Smooth muscle cell (in vitro differentiated cells): ENCODE measurements at regions not wholly inside any gene's neighbourhood (a gene's known extent, or its start where the extent isn't known, plus 50 kb on each side); places are given as distances from the start of the nearest gene placed in this dataset.

ENCODE experiments used
- DNase-seq: peaks from one replicate; lab custom pipeline; 2025; ENCODE audit not compliant: unreplicated experiment; lab: John Stamatoyannopoulos, UW
- H2AFZ ChIP-seq: fragments of 200-600 bp; sonication (generic); 2 replicates; pipeline ENCODE4 v1.6.0; 2016; ENCODE audit warnings: antibody characterized with exemption, low read depth, mild to moderate bottlenecking
- H3F3A ChIP-seq: fragments of 200-600 bp; sonication (generic); 2 replicates; pipeline ENCODE4 v1.6.0; 2017; ENCODE audit warnings: antibody characterized with exemption, low read depth
- H3K27ac ChIP-seq: fragments of 200-600 bp; sonication (generic); 2 replicates; pipeline ENCODE4 v1.5.1; 2016; ENCODE audit warnings: low read depth, mild to moderate bottlenecking
- H3K27me3 ChIP-seq: fragments of 200-600 bp; sonication (generic); 2 replicates; pipeline ENCODE4 v1.6.1; 2016; ENCODE audit warnings: low read depth, mild to moderate bottlenecking
- H3K36me3 ChIP-seq: fragments of 200-600 bp; sonication (generic); 2 replicates; pipeline ENCODE4 v1.5.1; 2016; ENCODE audit warnings: low read depth
- H3K4me1 ChIP-seq: fragments of 200-600 bp; sonication (generic); 2 replicates; pipeline ENCODE4 v1.5.1; 2016; ENCODE audit warnings: low read depth
- H3K4me2 ChIP-seq: fragments of 200-600 bp; sonication (generic); 2 replicates; pipeline ENCODE4 v1.6.0; 2016; ENCODE audit warnings: mild to moderate bottlenecking
- H3K4me3 ChIP-seq: fragments of 200-600 bp; sonication (generic); 2 replicates; pipeline ENCODE4 v1.5.1; 2016; ENCODE audit warnings: mild to moderate bottlenecking
- H3K79me2 ChIP-seq: fragments of 200-600 bp; sonication (generic); 2 replicates; pipeline ENCODE4 v1.6.0; 2016; ENCODE audit warnings: low read depth, mild to moderate bottlenecking
- H3K9ac ChIP-seq: fragments of 200-600 bp; sonication (generic); 2 replicates; pipeline ENCODE4 v1.6.0; 2016; ENCODE audit warnings: low read depth
- H3K9me3 ChIP-seq: fragments of 200-600 bp; sonication (generic); replicated peaks from 2 replicates; pipeline ENCODE4 v1.5.1; 2016; ENCODE audit warnings: low read depth
- H4K20me1 ChIP-seq: fragments of 200-600 bp; sonication (generic); 2 replicates; pipeline ENCODE4 v1.6.0; 2016; ENCODE audit warnings: low read depth
- CTCF ChIP-seq: fragments of 200-600 bp; sonication (generic); IDR thresholded peaks from 2 replicates; pipeline ENCODE4 v1.5.1; 2017; ENCODE audit warnings: borderline replicate concordance, mild to moderate bottlenecking, antibody characterized with exemption; ENCODE audit not compliant: insufficient read depth, poor library complexity, severe bottlenecking
- whole genome bisulfite sequencing: methylation state at CpG from one replicate; pipeline ENCODE4 v1.1.7; 2016; ENCODE audit warnings: low lambda C conversion rate; 5-methylcytosine and 5-hydroxymethylcytosine counted together

DNA sequence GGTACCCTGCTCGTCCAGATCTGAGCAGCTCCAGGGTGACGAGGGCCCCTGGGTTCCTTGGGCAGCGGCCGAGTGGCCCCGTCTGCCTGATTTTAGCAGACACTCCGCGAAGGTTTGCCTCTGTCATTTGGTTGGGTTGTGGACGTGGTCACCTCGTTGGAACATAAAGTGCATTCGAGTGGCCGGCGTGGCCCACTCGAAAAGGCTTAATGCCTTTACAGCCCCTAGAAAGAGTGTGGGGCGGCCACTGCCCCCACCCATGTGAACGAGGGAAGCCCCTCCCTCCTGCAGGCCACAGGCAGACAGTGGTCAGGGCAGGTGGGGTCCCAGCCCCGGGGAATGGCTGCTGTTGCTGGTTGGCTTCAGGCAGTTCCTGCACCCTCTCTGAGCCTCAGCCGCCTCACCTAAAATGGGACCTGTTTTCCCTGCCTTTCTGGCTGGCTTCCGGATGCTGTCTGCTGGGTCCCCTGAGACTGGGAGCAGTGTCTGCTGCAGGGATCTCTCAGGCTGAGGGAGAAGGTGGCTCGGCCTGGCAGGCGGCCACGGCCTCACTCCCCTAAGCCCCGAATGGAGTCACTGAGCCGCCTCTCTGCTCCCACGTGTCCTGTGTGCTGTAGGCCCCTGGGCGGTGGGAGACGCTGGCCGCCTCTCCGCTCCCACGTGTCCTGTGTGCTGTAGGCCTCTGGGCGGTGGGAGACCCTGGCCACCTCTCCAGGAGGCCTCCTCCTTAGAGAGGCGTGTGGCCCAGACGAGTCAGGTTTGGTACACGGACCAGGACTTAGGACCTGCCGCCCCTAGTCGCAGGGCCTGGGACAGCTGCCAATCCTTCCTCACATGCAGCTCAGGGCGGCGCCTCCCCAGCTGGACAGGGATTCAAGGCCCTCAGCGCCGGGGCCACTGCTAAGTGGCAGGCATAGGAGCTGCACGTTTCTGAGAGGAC, 233.0 kb downstream of the ERMARD start:
- Histone ChIP-seq H3K9me3 (no peaks in the 10 kb centered on the region), H2AFZ (no peak overlapping the region), H3K36me3 (no peaks in the 10 kb centered on the region), H3K4me1 (no peaks in the 10 kb centered on the region), H3K79me2 (no peaks in the 10 kb centered on the region), H3K27me3 (peaks cover 7% of the 10 kb centered on the region), H3F3A (no peaks in the 10 kb centered on the region), H3K4me2 (no peak overlapping the region), H3K4me3 (no peak overlapping the region), H4K20me1 (no peaks in the 10 kb centered on the region), H3K27ac (no peak overlapping the region), H3K9ac (no peak overlapping the region)
- no peak for DNase-seq
- WGBS: 94% methylated on average over 40 of the region's 40 CpGs
- TF ChIP-seq CTCF: no peak

DNA sequence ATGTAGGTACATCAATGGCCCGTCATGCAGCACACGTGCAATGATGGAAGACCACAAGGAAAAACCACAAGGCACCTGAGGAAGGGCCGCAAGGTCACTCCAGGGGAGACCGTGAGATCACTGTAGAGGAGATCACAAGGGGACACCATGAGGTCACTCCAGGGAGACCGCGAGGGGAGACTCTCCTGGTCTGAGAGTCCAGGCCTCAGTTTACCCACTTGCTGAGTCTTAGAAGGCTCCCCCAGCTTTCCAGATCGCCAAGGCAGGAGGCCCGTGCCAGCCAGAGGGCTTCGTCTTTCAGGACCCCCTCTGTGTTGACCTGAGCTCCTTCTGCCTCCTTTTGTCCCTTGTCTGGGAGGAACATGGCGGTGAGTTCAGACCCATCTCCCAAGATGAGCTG, 232.2 kb downstream of the ERMARD start:
- 94% methylated on average over 10 of the region's 10 CpGs for WGBS
- no peaks in the 10 kb centered on the region for H3K9me3 ChIP-seq

GRCh38 chr6:169982461-169983386, 231.3 kb downstream of the ERMARD start:
- H4K20me1 ChIP-seq: no peaks in the 10 kb centered on the region

More for the DNA sequence above, 232.2 kb downstream of the ERMARD start:
- no peaks in the 10 kb centered on the region for H3F3A ChIP-seq
- no peak overlapping the region for H3K4me3 ChIP-seq
- no peaks in the 10 kb centered on the region for H3K79me2 ChIP-seq
- no peaks in the 10 kb centered on the region for H3K36me3 ChIP-seq
- no peak overlapping the region for H3K9ac ChIP-seq
- H3K27me3 ChIP-seq: peaks cover 7% of the 10 kb centered on the region
- no peak overlapping the region for H3K27ac ChIP-seq
- DNase-seq: no peak
- H3K4me1 ChIP-seq: no peaks in the 10 kb centered on the region
- no peaks in the 10 kb centered on the region for H4K20me1 ChIP-seq
- H2AFZ ChIP-seq: no peak overlapping the region
- H3K4me2 ChIP-seq: no peak overlapping the region
- TF ChIP-seq CTCF: no peak

More at GRCh38 chr6:169982461-169983386, 231.3 kb downstream of the ERMARD start:
- Histone ChIP-seq H3K27me3 (peaks cover 7% of the 10 kb centered on the region), H3K27ac (no peak overlapping the region), H3K4me3 (no peak overlapping the region), H3K9me3 (no peaks in the 10 kb centered on the region), H2AFZ (no peak overlapping the region), H3K4me2 (no peak overlapping the region), H3K36me3 (no peaks in the 10 kb centered on the region), H3K4me1 (no peaks in the 10 kb centered on the region), H3K79me2 (no peaks in the 10 kb centered on the region), H3F3A (no peaks in the 10 kb centered on the region), H3K9ac (no peak overlapping the region)
- no peak for TF ChIP-seq CTCF
- DNase-seq: no peak
- 94% methylated on average over 31 of the region's 31 CpGs for WGBS
